WTC11 (cell line): ENCODE measurements at regions not wholly inside any gene's neighbourhood (a gene's known extent, or its start where the extent isn't known, plus 50 kb on each side); places are given as distances from the start of the nearest gene placed in this dataset.

Source experiments
- ZNF423 ChIP-seq: fragments of 250-450 bp; sonication (Bioruptor Pico); IDR thresholded peaks from 2 replicates; pipeline ENCODE4 v2.1.2; 2022; ENCODE audit warnings: mild to moderate bottlenecking, moderate library complexity
- TF ChIP-seq, protein P1 (sequence below): sonication (generic); formaldehyde crosslinking; IDR thresholded peaks from 2 replicates; pipeline ENCODE4 v1.8.1; 2022; ENCODE audit warnings: missing genetic modification reagents, borderline replicate concordance
- TF ChIP-seq, protein P2 (sequence below): fragments of 200-600 bp; IDR thresholded peaks from 2 replicates; pipeline ENCODE4 v1.8.0; 2022; ENCODE audit warnings: antibody characterized with exemption
- TF ChIP-seq, protein P3 (sequence below): sonication (generic); formaldehyde crosslinking; IDR thresholded peaks from 2 replicates; pipeline ENCODE4 v1.8.1; 2022; ENCODE audit warnings: low read depth, missing genetic modification reagents, borderline replicate concordance
- TF ChIP-seq, protein P4 (sequence below): sonication (generic); formaldehyde crosslinking; IDR thresholded peaks from 2 replicates; pipeline ENCODE4 v1.8.0; 2022; ENCODE audit warnings: mild to moderate bottlenecking, missing genetic modification reagents
- TF ChIP-seq, protein P5 (sequence below): sonication (generic); formaldehyde crosslinking; IDR thresholded peaks from 2 replicates; pipeline ENCODE4 v1.8.1; 2022; ENCODE audit warnings: low read depth, mild to moderate bottlenecking, moderate library complexity, missing genetic modification reagents, borderline replicate concordance

DNA sequence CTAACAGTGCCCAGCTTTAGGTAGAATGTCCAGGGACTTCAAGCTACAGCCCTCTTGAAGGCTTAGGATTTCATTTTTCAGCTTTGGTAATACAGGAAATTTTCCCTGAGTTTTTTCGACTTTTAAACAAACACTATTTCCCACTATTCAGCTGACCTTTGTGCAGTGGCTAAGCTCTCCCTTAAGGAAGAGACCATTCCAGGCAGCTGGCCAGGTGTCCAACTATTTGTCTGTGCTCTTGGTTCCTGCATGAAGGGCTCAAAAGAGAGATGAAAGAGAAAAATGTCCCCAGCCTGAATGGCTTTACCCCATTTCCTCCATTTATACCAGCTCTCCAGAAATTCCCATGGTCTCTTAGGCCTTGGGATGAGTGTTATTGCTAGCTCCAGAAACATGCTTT, 111.9 kb upstream of the KLF8 start:
- TF ChIP-seq, protein P1, sequence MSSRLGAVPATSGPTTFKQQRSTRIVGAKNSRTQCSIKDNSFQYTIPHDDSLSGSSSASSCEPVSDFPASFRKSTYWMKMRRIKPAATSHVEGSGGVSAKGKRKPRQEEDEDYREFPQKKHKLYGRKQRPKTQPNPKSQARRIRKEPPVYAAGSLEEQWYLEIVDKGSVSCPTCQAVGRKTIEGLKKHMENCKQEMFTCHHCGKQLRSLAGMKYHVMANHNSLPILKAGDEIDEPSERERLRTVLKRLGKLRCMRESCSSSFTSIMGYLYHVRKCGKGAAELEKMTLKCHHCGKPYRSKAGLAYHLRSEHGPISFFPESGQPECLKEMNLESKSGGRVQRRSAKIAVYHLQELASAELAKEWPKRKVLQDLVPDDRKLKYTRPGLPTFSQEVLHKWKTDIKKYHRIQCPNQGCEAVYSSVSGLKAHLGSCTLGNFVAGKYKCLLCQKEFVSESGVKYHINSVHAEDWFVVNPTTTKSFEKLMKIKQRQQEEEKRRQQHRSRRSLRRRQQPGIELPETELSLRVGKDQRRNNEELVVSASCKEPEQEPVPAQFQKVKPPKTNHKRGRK (CRISPR knock-in tag) = no peak
- TF ChIP-seq, protein P2, sequence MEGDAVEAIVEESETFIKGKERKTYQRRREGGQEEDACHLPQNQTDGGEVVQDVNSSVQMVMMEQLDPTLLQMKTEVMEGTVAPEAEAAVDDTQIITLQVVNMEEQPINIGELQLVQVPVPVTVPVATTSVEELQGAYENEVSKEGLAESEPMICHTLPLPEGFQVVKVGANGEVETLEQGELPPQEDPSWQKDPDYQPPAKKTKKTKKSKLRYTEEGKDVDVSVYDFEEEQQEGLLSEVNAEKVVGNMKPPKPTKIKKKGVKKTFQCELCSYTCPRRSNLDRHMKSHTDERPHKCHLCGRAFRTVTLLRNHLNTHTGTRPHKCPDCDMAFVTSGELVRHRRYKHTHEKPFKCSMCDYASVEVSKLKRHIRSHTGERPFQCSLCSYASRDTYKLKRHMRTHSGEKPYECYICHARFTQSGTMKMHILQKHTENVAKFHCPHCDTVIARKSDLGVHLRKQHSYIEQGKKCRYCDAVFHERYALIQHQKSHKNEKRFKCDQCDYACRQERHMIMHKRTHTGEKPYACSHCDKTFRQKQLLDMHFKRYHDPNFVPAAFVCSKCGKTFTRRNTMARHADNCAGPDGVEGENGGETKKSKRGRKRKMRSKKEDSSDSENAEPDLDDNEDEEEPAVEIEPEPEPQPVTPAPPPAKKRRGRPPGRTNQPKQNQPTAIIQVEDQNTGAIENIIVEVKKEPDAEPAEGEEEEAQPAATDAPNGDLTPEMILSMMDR = no peak
- TF ChIP-seq, protein P3, sequence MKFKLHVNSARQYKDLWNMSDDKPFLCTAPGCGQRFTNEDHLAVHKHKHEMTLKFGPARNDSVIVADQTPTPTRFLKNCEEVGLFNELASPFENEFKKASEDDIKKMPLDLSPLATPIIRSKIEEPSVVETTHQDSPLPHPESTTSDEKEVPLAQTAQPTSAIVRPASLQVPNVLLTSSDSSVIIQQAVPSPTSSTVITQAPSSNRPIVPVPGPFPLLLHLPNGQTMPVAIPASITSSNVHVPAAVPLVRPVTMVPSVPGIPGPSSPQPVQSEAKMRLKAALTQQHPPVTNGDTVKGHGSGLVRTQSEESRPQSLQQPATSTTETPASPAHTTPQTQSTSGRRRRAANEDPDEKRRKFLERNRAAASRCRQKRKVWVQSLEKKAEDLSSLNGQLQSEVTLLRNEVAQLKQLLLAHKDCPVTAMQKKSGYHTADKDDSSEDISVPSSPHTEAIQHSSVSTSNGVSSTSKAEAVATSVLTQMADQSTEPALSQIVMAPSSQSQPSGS = no peak
- TF ChIP-seq, protein P4, sequence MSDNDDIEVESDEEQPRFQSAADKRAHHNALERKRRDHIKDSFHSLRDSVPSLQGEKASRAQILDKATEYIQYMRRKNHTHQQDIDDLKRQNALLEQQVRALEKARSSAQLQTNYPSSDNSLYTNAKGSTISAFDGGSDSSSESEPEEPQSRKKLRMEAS = no peak
- TF ChIP-seq, protein P5, sequence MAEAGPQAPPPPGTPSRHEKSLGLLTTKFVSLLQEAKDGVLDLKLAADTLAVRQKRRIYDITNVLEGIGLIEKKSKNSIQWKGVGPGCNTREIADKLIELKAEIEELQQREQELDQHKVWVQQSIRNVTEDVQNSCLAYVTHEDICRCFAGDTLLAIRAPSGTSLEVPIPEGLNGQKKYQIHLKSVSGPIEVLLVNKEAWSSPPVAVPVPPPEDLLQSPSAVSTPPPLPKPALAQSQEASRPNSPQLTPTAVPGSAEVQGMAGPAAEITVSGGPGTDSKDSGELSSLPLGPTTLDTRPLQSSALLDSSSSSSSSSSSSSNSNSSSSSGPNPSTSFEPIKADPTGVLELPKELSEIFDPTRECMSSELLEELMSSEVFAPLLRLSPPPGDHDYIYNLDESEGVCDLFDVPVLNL (CRISPR knock-in tag) = no peak
- TF ChIP-seq ZNF423 (CRISPR knock-in tag) = no peak
